Activated CD8-positive, alpha-beta memory T cell treated with anti-CD3 and anti-CD28 coated beads for 36 hours (primary cell): ENCODE measurements at regions not wholly inside any gene's neighbourhood (a gene's known extent, or its start where the extent isn't known, plus 50 kb on each side); places are given as distances from the start of the nearest gene placed in this dataset.

Experiments
- CTCF ChIA-PET: fragments of 350-600 bp; sonication (Branson Sonifier 250); formaldehyde crosslinking; loops from one replicate; lab custom pipeline; 2021; ENCODE audit warnings: antibody characterized with exemption; lab: Charles Lee
- POLR2A ChIA-PET: fragments of 350-600 bp; sonication (Branson Sonifier 250); formaldehyde crosslinking; loops from one replicate; lab custom pipeline; 2021; ENCODE audit warnings: antibody characterized with exemption; lab: Charles Lee

DNA sequence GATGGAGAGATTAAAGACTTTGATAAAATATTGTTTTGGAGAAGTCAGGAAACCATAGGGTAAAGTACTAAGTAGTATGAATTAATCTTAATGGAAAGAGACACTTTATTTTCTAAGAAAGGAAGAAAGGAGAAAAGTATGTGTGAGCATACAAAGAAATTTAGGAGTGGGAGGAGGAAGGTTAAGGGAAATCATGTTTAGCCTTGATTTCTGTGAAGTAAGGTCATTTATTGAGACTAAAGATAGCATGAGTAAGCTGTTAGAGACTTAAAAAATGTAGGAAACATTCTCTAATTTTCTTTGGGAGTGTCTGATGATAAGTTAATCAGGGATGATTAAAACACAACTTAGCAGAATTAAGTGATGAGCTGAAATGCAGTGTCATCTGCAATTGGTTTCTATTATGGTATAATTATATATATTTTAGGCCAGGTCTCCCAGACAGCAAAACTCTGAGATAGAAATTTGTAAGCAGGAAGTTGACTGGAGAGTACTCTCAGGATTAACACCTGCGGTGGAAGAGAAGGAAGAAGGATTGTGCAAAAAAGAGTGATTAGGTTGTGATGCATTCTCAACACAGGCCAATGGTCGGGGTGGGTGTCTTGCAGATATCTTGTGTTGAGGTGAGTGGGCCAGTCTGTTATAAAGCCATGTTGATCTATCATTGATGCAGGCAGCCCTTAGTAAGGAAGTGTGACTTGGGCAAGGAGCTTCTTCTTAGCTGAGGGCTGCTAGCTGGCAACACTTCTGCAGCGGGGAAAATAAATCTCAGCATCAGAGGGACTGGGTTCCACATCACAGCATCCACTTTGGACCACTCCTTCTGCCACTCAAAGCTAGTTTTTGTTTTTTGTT is 256.2 kb downstream of the AEBP2 start:
- ChIA-PET CTCF (no interaction called here), POLR2A (no interaction called here)

DNA sequence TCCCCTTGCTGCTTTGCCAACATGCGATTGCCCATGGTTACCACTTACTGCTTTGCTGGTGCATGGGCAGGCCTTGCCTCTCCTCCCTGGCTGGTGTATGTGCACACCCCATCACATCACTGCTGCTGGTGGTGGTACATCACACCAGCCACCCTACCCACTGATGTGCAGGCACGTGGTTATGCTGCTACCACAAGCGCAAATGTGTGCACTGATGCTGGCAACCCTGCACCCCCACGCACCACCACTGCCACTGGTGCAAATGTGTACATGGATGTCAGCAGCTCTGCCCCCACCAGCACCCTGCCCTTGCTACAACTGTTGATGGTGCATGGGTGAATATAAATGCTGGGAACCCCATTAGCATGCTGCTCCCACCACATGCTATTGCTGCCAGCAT is 261.7 kb downstream of the AEBP2 start:
- ChIA-PET CTCF (no interaction called here), POLR2A (no interaction called here)

DNA sequence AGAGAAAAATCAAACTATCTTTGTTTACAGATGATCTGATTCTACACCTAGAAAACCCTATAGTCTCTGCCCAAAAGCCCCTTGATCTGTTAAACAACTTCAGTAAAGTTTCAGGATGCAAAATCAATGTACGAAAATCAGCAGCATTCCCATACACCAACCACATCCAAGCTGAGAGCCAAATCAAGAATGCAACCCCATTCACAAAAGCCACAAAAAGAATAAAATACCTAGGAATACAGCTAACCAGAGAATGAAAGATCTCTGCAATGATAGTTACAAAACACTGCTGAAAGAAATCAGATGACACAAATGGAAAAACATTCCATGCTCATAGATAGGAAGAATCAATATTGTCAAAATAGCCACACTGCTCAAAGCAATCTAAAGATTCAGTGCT is 265.7 kb downstream of the AEBP2 start:
- ChIA-PET CTCF (no interaction called here), POLR2A (no interaction called here)

DNA sequence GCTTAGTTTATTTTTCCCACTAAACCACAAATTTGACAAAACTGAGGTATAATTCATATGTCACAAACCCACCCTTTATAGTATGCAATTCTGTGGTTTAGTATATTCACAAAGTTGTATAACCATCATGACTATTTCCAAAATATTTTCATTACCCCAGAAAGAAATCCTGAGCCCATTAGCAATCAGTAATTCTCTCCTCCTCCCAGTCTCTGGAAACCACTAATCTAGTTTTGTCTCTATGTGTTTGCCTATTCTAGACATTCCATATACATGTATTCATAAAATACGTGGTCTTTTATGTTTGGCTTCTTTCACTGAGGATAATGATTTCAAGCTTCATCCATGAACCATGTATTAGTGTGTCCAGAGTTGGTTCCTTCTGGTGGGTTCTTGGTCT is 267.6 kb downstream of the AEBP2 start:
- POLR2A ChIA-PET, result no interaction called here
- CTCF ChIA-PET, result no interaction called here

DNA sequence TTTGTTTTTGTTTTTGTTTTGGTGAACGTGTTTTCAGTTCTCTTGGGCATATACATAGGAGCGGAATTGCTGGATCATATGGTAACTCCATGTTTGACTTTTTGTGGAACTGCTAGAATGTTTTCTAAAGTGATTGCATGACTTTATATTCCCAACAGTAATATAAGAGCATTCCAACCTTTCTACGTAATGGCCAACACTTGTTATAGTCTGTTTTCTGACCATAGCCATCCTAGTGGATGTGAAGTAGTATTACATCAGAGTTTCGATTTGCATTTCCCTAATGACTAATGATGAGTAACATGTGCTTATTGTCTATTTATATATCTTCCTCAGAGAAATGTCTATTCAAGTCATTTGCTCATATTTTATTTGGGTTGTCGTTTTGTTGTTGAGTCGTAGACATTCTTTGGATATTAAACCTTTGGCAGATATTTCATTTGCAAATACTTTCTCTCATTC is 268.7 kb downstream of the AEBP2 start:
- CTCF ChIA-PET, result no interaction called here
- POLR2A ChIA-PET, result no interaction called here

DNA sequence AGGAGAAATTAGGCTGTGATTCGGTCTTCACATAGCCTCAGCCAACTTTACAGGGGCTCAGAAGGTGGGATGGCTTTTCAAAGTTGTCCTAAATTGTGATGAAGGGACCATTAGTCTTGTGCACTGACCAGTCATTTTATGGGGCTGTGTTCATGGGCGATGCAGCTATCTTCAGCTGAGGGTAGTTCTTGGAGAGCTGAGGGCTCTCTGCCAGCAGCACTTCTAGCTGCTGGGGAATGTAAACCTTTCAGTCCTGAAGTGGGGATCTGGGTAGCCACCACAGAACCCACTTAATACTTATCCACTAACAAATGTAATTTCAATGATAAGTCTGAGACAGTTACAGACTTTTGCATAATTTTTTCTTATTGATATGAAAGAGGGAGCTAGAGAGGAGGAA is 270.6 kb downstream of the AEBP2 start:
- ChIA-PET POLR2A (no interaction called here), CTCF (no interaction called here)

DNA sequence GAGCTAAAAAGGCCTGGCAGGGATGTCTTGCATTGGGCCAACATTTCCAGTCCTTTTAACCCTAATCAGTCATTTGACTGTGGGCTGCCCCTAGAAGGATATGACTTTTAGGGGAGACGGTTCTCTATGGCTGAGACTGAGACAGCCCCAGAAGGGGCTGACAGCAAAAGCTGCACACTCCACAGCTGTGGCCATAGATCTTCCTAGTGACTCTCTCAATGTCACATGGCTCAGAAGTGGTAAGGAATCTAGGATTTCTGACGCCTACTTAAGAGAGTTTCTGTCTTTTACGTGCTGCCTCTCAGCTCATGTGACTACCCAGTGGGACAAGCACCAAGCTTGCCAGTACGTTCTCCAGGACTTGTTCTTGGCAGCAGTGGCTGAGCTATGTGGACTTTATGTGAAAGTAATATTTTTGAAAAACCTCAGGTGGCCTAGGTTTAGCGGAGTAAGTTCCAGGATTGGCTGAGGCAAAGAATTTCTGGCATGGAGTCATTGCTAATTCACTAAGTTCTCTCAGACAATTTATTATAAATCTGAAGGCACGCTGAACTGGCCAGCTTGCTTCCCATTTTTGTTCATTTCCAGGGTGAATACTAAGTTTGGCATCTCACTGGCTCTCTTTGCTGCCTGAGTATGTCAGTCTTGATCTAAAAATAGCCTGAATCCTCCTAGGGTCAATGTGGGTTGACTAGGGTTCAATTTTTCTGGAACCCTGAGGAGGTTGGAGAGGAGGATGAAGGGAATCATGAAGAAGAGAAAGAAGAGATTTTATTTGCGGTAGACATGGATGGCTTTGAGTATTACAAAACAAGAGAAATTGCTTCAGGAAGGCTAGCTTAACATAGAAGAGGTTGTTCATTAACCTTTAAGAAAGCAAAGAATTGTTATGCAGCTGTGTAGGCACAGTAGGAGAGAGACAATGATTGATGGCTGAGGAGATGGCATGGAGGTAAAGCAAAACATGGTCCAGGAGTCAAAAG is 271.8 kb downstream of the AEBP2 start:
- POLR2A ChIA-PET, result no interaction called here
- CTCF ChIA-PET, result no interaction called here

DNA sequence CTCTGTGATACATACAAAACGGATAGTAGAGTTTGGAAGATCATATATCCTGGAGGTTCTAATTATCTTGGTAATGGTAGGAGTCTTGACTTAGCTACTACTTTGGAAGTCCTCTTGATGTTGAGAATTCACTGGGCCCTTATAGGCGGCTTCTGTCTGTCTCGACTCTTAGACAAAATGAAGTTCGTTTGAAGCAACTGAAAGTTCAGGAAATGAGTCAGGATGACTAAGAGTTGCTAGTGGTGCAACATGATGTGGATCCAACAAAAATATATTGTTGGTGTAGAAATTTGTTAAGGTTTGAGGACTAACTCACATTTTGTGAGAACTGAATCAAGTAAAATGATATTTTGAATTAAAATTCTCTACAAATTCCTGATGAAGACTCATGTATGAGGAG is 272.7 kb downstream of the AEBP2 start:
- CTCF ChIA-PET, result no interaction called here

DNA sequence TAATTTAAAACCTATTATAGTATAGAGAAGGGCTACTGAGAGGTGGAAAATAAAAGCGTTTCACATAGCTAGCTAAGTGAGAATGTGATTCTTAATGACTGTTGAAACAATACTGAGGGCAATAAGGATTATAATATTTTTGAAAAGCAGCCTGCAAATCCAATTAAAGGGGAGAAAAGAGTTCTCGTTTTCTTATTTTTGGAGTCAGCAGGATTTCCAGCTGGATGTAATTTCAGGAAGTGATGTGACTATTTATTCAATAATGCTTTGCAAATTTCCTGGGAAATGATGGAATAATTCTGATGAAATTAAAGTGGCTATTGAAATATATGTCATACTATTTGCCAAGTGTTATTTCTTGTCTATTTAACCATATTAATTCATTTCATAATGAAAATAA is 279.1 kb downstream of the AEBP2 start:
- CTCF ChIA-PET, result no interaction called here
- POLR2A ChIA-PET, result no interaction called here

More for the DNA sequence above, 272.7 kb downstream of the AEBP2 start:
- POLR2A ChIA-PET, result no interaction called here

DNA sequence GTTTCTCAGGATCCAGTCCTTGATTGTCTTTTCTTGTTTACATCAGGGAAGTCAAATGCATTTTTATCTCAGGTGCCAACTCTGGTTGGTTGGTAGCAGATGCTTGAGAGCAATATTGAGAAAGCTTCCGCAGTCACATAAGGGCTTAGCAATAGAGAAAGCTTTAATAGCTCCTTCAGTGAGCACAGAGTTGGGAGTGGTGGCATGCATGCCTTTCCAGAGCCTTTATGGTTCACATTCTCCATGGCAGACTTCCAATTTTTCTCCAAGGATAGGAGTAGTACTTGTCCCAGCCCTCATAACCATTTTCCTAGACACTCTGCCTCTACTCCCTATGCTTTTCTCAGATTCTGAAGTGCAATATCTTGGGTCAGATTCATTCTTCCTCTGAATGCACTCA is 280.4 kb downstream of the AEBP2 start:
- CTCF ChIA-PET, result no interaction called here
- POLR2A ChIA-PET, result no interaction called here

DNA sequence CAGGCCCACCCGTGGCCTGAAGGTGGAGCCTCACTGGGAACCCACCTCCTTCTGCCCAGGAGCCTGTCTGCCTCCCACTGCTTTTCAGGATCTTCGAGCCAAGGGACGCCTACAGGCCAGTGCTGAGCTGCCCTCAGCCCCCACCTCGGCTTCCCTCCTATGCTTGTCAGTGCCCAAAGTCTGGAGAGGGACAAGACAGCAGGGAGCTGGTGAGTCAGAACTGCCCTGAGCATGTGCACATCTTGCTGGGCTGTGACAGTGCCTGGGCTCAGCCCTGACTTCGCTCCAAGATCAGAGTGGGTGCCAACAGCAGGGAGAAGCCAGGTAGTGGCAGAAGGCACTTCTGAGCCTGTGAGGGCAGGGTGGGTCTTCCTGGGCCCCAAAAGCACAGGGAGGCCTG is 286.8 kb downstream of the AEBP2 start:
- POLR2A ChIA-PET, result no interaction called here
- CTCF ChIA-PET, result no interaction called here

DNA sequence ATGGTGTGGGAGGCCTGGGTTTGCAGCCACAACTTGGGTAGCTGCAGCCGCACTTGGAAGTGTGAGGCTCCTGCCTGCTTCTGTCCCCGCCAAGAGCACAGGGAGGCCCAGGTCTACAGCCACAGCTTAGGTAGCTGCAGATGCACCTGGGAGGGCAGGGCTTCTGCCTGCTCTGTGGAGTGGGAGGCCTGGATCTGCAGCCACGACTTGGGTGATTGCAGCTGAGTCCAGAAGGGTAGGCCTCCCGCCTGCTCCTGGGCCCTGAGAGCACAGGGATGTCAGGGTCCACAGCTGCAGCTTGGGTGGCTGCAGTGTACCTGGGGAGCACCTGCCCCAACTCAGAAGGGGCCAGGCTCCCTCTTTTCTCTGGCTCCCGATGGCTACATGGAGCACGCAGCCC is 287.3 kb downstream of the AEBP2 start:
- ChIA-PET CTCF (no interaction called here), POLR2A (no interaction called here)

DNA sequence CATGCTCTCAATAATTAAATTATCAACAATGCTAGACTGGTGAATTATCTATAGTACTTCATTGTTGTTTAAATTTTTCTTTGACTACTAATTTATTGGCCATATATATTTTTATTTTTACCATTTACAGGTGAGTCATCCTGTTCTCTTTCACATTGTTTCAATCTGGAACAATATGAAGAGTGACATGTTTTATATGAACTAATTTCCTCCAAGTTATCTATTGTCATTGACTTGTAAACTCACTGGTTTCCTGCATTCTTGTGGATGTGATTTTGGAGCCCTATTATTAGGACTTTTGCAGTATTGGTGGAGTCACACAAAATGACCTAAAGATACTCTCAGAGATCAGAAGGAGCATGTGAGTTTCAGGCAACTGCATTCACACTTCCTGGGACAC is 297.7 kb downstream of the AEBP2 start:
- POLR2A ChIA-PET, result no interaction called here

DNA sequence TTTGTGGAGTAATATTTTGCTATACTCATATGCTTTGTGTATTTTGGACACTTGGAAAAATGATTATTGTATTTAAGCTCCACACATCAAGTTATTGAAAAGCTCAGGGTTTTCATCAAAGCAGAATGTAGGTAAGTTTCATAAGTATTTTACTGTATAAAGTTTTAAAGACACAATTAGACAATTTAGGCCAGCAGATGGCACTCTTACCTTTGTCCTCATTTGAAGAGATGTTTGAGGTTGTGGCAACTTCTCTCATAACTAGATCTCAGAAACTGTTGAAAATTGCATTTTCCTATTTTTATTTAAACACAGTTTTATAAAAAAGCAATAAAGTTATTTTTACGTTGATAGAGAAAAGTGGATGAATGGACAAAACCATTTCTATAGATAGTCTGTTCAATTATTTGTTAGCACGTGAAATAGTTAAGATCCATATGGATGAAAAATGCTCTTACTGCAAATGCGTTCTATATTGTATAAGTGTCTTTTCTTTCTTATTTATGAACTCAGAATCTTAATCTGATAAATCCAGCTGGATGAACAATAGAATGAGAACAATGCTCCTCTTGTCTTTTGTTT is 300.0 kb downstream of the AEBP2 start:
- ChIA-PET POLR2A (no interaction called here), CTCF (interaction anchor here (1.5 kb wide), 1 partner anchor 95 kb away, joined by 3 read pairs; no protein-coding TSS in a partner anchor)

More for the DNA sequence above, 297.7 kb downstream of the AEBP2 start:
- CTCF ChIA-PET, result no interaction called here

DNA sequence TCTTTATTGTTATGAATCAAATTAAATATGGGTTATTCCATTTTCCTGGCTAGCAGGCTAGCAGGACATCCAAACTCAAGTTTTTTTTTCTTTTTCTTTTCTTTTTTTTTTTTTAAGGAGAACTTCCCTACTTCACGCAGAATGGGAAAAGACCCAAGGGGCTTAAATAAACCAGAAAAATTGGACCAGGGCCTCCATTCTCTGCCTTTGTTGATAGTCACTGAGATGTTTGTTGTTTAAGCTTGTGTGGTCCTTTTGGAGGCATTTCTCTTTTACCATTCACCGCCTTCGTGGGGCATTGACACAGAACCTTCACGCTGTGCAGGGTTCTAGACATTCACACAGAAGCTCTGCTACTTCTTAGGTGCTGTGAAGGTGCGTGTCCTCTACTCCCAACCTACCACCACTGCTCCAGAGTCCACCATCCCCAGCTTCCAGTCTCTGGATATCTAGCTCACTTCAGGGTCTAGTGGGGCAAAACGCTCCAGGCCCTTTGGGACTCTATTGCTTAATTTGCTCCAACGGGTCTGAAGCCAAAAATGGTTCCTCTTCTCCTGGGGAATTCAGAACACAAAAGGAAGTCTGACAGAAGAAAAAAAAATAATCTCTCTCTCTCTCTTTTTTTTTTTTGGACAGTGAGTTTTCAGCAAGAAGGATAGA is 301.3 kb downstream of the AEBP2 start:
- POLR2A ChIA-PET, result no interaction called here
- CTCF ChIA-PET, result no interaction called here

DNA sequence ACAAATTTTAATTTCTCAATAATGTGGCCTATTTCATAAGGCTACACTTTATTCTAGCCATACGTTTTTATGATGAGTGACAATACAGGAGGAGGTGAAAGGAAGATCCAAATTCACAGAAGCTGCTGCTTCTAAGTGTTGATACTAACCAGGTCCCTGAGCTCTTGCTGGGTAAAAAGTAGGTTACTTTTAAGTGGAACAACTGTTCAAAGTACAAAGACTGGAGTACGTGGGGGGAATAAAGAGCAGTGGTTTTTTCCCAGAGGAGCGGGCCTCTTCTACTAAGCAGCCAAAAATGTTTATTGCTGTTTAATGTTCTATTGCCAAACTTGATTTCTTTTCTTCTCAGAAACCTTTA is 301.8 kb downstream of the AEBP2 start:
- CTCF ChIA-PET, result no interaction called here
- POLR2A ChIA-PET, result no interaction called here

DNA sequence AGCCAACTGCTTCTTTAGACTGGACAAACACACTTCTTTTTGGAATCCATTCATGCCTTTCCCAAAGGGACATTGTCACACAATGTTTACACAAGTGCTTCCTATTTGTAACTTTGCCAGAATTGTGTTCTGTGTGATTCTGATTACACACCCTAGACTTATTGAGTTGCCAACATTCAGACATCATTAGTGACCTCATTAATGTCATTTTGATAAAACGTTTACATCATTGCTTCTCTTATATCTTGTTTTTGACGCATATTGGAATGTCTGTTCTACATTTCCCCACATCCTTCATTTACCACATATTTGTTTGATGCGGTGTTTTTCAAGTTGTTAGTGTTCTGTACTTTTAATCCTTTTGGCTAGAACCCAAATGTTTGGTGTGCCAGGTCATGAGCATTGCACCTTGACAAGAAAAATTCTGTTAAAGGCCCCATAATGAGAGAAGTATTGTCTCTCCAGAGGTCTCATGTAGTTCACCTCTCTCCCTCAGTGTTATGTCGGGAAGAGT is 305.5 kb downstream of the AEBP2 start:
- CTCF ChIA-PET, result no interaction called here

DNA sequence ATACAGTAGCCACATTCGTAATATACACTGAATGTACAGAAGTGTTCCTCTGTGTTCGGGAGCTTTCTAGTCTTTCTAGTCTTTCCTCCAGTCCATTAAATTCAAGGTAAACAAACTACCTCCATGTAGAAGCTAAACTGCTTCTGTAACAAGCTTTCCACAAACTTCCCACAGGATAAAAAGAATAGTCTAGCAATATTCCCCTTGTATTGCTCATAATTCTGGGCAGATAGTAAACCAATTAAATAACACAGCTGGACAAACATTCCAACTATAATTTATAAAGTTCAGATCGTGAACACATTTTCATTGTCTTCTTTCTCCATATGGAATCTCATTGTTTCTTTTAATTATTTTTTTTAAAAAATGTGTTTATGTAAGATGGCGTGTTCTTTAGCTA is 307.2 kb downstream of the AEBP2 start:
- ChIA-PET CTCF (no interaction called here), POLR2A (no interaction called here)

More for the DNA sequence above, 305.5 kb downstream of the AEBP2 start:
- POLR2A ChIA-PET, result no interaction called here

DNA sequence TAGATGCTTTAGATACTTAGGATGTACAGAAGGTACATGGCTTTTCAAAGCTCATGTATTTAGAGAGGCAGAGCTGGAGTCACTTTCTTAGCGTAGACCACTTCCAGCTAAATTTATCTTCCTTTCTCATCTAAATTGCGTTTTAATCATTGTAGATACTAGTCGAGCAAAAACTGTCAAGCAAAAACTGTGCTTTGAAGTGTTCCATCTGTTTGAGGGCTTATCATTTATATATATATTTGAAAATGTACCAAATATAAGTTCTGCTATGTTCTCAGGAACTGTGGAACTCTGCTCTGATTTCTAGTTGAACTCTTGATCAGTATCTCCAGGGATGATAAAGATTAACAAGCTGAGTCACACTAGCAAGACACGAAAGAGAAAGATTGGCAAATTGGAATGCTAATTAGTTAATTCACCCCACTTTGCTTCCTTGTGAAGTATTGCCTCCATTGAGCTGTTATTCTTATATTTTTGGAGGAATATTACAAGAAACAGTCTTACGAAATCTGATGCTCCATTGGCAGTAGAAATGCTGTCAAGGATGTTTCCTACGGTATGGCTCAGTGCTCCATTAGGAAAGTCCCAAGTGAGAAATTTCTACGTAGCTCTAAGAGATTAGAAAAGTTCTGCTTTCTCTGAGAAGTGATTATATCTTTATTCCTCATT is 310.7 kb downstream of the AEBP2 start:
- POLR2A ChIA-PET, result no interaction called here

More for the DNA sequence above, 310.7 kb downstream of the AEBP2 start:
- CTCF ChIA-PET, result interaction anchor here (0.5 kb wide), 1 partner anchor 47 kb away, joined by 3 read pairs; no protein-coding TSS in a partner anchor
